ENCODE measurements at regions not wholly inside any gene's neighbourhood (a gene's known extent, or its start where the extent isn't known, plus 50 kb on each side); places are given as distances from the start of the nearest gene placed in this dataset.
"Not testable (repeated sequence)": the region's sequence is repeated elsewhere in the genome, so short reads cannot be mapped to it uniquely, and the experiment has no call there.

DNA sequence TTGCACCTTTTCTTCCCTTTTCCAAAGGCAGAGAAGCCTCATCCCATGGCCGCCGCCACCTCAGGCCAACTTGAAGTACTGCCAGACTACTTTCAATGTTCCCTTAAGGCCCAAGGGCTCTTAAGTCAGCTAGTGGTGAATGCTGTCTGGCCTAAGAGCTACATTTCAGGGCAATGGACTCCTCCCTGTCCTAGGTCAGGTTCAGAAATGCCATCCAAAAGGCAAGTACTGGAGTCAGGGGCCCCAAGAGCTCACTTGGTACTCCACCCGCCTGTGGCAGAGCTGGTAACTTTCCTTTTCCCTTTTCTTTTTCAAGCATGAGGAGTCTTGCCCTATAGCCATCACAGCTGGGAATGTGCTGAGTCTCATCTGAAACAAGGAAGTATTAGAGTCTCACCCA, 327.1 kb downstream of the NAP1L3 start:
- TF ChIP-seq, protein P1, sequence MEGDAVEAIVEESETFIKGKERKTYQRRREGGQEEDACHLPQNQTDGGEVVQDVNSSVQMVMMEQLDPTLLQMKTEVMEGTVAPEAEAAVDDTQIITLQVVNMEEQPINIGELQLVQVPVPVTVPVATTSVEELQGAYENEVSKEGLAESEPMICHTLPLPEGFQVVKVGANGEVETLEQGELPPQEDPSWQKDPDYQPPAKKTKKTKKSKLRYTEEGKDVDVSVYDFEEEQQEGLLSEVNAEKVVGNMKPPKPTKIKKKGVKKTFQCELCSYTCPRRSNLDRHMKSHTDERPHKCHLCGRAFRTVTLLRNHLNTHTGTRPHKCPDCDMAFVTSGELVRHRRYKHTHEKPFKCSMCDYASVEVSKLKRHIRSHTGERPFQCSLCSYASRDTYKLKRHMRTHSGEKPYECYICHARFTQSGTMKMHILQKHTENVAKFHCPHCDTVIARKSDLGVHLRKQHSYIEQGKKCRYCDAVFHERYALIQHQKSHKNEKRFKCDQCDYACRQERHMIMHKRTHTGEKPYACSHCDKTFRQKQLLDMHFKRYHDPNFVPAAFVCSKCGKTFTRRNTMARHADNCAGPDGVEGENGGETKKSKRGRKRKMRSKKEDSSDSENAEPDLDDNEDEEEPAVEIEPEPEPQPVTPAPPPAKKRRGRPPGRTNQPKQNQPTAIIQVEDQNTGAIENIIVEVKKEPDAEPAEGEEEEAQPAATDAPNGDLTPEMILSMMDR (IDR thresholded peaks at IDR 0.05; ENCODE audit: insufficient read depth, low read length, poor library complexity, severe bottlenecking), result no peak
- H3K27me3 ChIP-seq (replicated peaks; ENCODE audit: control insufficient read depth, insufficient read depth, low read length), result no peaks in the 10 kb centered on the region

DNA sequence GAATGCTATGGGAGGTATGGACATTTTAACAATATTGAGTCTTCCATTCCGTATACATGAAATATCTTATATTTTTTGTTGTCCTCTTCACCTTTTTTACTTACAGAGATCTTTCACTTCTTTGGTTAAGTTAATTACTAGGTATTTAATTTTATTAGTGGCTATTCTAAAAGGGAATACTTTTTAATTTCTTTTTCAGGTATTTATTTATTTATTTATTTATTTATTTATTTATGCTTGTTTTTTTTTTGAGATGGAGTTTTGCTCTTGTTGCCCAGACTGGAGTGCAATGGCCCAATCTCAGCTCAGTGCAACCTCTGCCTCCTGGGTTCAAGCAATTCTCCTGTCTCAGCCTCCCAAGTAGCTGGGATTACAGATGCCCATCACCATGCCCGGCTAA, 329.1 kb downstream of the NAP1L3 start:
- not testable (repeated sequence) for H3K27me3 ChIP-seq (replicated peaks; ENCODE audit: control insufficient read depth, insufficient read depth, low read length); H3K36me3 ChIP-seq (ENCODE audit: control insufficient read depth, insufficient read depth, low read length); DNase-seq (ENCODE audit: extremely low read depth, insufficient read length); H3K4me3 ChIP-seq (replicated peaks; ENCODE audit: low read depth, low read length)

More for the DNA sequence above, 327.1 kb downstream of the NAP1L3 start:
- Histone ChIP-seq H3K36me3 (ENCODE audit: control insufficient read depth, insufficient read depth, low read length) (no peaks in the 10 kb centered on the region), H3K4me3 (replicated peaks; ENCODE audit: low read depth, low read length) (no peak overlapping the region)
- DNase-seq (ENCODE audit: extremely low read depth, insufficient read length), result no peak

DNA sequence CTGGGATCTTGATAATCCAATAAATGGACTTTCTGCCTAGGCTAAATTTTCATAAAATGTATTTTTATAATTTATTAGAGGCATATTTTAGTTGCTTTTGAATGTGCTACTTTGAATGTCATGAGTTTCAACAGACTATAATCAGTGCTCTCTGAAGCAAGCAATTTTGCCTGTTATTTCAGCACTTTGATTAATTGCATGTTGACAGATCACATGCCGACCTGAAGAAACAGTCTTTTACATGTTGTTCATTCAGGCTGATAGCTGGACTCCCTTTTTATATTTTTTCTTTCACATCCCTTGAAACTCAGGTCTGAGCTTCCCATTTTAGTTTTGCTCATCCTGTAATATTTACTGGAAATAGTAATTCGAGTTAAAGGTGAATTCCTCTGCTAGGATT, 341.0 kb downstream of the NAP1L3 start:
- TF ChIP-seq, protein P1 (IDR thresholded peaks at IDR 0.05; ENCODE audit: insufficient read depth, low read length, poor library complexity, severe bottlenecking), result no peak
- Histone ChIP-seq H3K27me3 (replicated peaks; ENCODE audit: control insufficient read depth, insufficient read depth, low read length) (no peaks in the 10 kb centered on the region), H3K36me3 (ENCODE audit: control insufficient read depth, insufficient read depth, low read length) (no peaks in the 10 kb centered on the region), H3K4me3 (replicated peaks; ENCODE audit: low read depth, low read length) (no peak overlapping the region)
- no peak for DNase-seq (ENCODE audit: extremely low read depth, insufficient read length)

DNA sequence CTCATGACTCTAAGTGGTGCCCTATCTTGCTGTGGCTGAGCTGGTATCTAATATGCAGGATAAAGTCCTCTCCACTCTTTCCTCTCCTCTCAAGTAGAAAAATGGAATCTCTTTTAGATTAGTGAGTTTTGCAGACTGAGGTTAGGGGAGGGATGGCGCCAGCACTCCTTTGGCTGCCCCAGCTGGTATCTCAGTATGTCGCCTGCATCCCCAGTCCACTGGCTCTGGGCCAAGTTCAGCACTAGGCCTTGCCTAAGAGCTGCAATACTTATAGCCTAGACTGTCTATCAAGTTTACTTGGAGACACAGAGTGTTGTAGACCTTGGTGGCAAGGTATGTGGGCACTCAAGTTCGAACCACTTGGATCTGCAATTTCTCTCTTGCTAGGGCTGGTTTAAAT, 351.3 kb downstream of the NAP1L3 start:
- DNase-seq (ENCODE audit: extremely low read depth, insufficient read length), result no peak
- Histone ChIP-seq H3K36me3 (ENCODE audit: control insufficient read depth, insufficient read depth, low read length) (no peaks in the 10 kb centered on the region), H3K27me3 (replicated peaks; ENCODE audit: control insufficient read depth, insufficient read depth, low read length) (no peaks in the 10 kb centered on the region), H3K4me3 (replicated peaks; ENCODE audit: low read depth, low read length) (no peak overlapping the region)
- TF ChIP-seq, protein P1 (IDR thresholded peaks at IDR 0.05; ENCODE audit: insufficient read depth, low read length, poor library complexity, severe bottlenecking), result no peak

DNA sequence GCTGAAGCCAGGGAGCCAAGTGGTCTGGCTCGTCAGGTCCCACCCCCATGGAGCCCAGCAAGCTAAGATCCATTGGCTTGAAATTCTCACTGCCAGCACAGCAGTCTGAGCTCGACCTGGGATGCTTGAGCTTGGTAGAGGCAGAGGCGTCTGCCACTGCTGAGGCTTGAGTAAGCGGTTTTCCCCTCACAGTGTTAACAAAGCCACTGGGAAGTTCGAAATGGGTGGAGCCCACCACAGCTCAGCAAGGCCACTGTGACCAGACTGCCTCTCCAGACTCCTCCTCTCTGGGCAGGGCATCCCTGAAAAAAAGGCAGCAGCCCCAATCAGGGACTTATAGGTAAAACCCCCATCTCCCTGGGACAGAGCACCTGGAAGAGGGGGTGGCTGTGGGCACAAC, 353.8 kb downstream of the NAP1L3 start:
- no peak for DNase-seq (ENCODE audit: extremely low read depth, insufficient read length)
- TF ChIP-seq, protein P1 (IDR thresholded peaks at IDR 0.05; ENCODE audit: insufficient read depth, low read length, poor library complexity, severe bottlenecking), result no peak
- H3K27me3 ChIP-seq (replicated peaks; ENCODE audit: control insufficient read depth, insufficient read depth, low read length), result no peaks in the 10 kb centered on the region
- H3K36me3 ChIP-seq (ENCODE audit: control insufficient read depth, insufficient read depth, low read length), result no peaks in the 10 kb centered on the region
- no peak overlapping the region for H3K4me3 ChIP-seq (replicated peaks; ENCODE audit: low read depth, low read length)

All from GM06990 (cell line).